HepG2 (cell line): ENCODE measurements at regions not wholly inside any gene's neighbourhood (a gene's known extent, or its start where the extent isn't known, plus 50 kb on each side); places are given as distances from the start of the nearest gene placed in this dataset.

Experiments used
- BCL6 ChIP-seq: IDR thresholded peaks from 2 replicates; pipeline ENCODE4 v1.6.1; 2016; ENCODE audit warnings: missing genetic modification reagents, missing compliant biosample characterization
- CTCF ChIP-seq: sonication (generic); formaldehyde crosslinking; IDR thresholded peaks from 2 replicates; pipeline ENCODE4 v1.5.0; 2020; ENCODE audit warnings: mild to moderate bottlenecking, missing genetic modification reagents, moderate library complexity
- GABPA ChIP-seq, 2 experiments: IDR thresholded peaks; 2 replicates each; pipeline ENCODE4 v1.6.1; 2011 to 2016; ENCODE audit warnings: low read depth in 2 of 2, low read length in 1 of 2, missing biosample characterization in 1 of 2, missing genetic modification characterization in 1 of 2
- HDAC2 ChIP-seq: sonication (generic); formaldehyde crosslinking; IDR thresholded peaks from 2 replicates; pipeline ENCODE4 v1.4.0; 2020; ENCODE audit warnings: missing genetic modification reagents
- HMGXB4 ChIP-seq, 2 experiments: sonication (generic) in 1 of 2; formaldehyde crosslinking in 1 of 2; IDR thresholded peaks; 2 replicates each; pipeline versions ENCODE4 v1.4.0 to v1.6.1; 2018 to 2020; ENCODE audit warnings: missing genetic modification reagents in 2 of 2, borderline replicate concordance in 1 of 2, low read depth in 1 of 2, mild to moderate bottlenecking in 1 of 2, missing biosample characterization in 1 of 2
- MTA3 ChIP-seq: sonication (generic); formaldehyde crosslinking; IDR thresholded peaks from 2 replicates; pipeline ENCODE4 v1.4.0; 2020; ENCODE audit warnings: missing genetic modification reagents
- MZF1 ChIP-seq: sonication (generic); formaldehyde crosslinking; IDR thresholded peaks from 2 replicates; pipeline ENCODE4 v1.8.1; 2023; ENCODE audit warnings: mild to moderate bottlenecking, missing genetic modification reagents, borderline replicate concordance
- SNAPC5 ChIP-seq: sonication (generic); formaldehyde crosslinking; IDR thresholded peaks from 2 replicates; pipeline ENCODE4 v1.8.1; 2023; ENCODE audit warnings: mild to moderate bottlenecking, missing genetic modification reagents, borderline replicate concordance
- ZNF749 ChIP-seq: sonication (generic); formaldehyde crosslinking; IDR thresholded peaks from 2 replicates; pipeline ENCODE4 v1.8.0; 2022; ENCODE audit warnings: mild to moderate bottlenecking, missing genetic modification reagents, moderate library complexity, borderline replicate concordance
- TF ChIP-seq, protein P1 (sequence below): sonication (generic); formaldehyde crosslinking; IDR thresholded peaks from 2 replicates; pipeline ENCODE4 v1.4.0; 2020; ENCODE audit warnings: low read depth, mild to moderate bottlenecking, missing genetic modification reagents

DNA sequence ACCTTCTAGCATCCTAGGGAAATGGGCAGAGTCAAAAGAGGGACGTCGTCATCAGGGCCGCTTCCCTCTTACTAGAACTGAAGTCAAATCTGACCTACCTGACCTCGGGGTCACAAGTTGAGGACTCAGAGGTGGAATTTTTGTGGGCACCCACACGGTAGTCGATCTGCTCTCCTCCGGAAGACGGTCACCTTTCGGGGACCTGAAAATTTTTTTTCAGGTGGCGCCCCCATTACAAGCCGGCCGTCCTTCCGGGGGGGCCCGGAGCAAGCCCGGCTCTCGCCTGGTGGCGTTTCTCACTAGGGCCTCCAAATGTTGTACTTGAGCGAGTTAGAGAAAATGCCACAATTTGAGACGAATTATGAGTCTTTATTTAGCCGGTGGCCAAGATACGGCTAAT is 157.5 kb upstream of the FRG2C start:
- TF ChIP-seq MTA3 (CRISPR knock-in tag): no peak
- TF ChIP-seq GABPA (IDR thresholded peaks at IDR 0.05; ENCODE audit: low read depth, low read length): no peak
- TF ChIP-seq GABPA (CRISPR knock-in tag; IDR thresholded peaks at IDR 0.05; ENCODE audit: low read depth): no peak
- TF ChIP-seq CTCF (CRISPR knock-in tag): no peak
- no peak for TF ChIP-seq HDAC2 (CRISPR knock-in tag)
- TF ChIP-seq HMGXB4 (CRISPR knock-in tag; IDR thresholded peaks at IDR 0.05; ENCODE audit: borderline replicate concordance in 1 of 2, low read depth in 1 of 2): no peak
- TF ChIP-seq, protein P1, sequence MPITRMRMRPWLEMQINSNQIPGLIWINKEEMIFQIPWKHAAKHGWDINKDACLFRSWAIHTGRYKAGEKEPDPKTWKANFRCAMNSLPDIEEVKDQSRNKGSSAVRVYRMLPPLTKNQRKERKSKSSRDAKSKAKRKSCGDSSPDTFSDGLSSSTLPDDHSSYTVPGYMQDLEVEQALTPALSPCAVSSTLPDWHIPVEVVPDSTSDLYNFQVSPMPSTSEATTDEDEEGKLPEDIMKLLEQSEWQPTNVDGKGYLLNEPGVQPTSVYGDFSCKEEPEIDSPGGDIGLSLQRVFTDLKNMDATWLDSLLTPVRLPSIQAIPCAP: no peak
- no peak for TF ChIP-seq SNAPC5 (CRISPR knock-in tag)
- TF ChIP-seq ZNF749 (CRISPR knock-in tag): no peak
- TF ChIP-seq BCL6 (CRISPR knock-in tag): no peak
- TF ChIP-seq MZF1 (CRISPR knock-in tag): no peak
